HG03175 (cell line): ENCODE measurements at regions not wholly inside any gene's neighbourhood (a gene's known extent, or its start where the extent isn't known, plus 50 kb on each side); places are given as distances from the start of the nearest gene placed in this dataset.
"Not testable (repeated sequence)": the region's sequence is repeated elsewhere in the genome, so short reads cannot be mapped to it uniquely, and the experiment has no call there.

Experiments
- ATAC-seq: cut with Tn5 transposase; IDR thresholded peaks from one replicate; pipeline ENCODE4 v1.9.1; 2021; ENCODE audit warnings: mild to moderate bottlenecking, moderate library complexity; ENCODE audit not compliant: unreplicated experiment

GRCh38 chr16:60077861-60078260, 1343.7 kb upstream of the GOT2 start:
- no peak for ATAC-seq

- no peak for ATAC-seq
Measured at GRCh38 chr16:60074378-60074777, 1340.3 kb upstream of the GOT2 start.

DNA sequence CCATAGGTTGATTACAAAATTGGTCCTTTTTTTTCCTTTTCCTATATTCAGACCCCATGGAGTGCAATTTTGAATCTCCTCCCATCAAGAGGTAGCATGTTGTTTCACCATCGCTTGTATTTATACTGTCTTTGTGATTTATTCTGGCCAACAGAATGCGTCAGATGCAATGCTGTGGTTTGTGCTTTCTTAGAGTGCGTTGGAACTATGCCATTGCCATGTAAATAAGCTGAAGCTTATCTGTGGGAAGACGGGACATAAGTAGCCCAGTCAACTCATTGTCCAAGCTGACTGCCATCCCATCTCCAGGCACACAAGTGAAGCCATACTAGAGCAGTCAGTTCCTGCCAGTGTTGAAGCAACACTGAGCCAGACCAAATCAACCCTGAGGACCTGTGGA, 1339.3 kb upstream of the GOT2 start:
- no peak for ATAC-seq

GRCh38 chr16:60064026-60064425, 1329.9 kb upstream of the GOT2 start:
- ATAC-seq = no peak

DNA sequence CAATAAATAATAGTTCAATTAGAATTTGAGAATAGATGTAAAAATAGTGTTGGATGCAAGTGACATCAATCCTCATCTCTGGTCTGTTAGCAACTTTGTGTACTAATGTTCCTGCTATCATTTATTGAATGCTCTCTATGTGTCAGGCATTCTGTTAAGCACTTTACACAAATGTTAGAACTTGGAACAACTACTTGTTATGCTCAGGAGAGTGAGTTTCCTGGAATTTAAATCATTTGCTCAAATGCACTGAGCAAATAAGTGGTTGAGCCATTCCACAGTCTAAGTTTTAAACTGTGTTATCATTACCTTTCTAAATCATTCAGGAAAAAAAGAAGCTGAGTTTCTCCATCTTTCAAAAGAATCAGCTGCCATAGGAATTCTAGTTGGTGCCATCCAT, 1327.3 kb upstream of the GOT2 start:
- no peak for ATAC-seq

DNA sequence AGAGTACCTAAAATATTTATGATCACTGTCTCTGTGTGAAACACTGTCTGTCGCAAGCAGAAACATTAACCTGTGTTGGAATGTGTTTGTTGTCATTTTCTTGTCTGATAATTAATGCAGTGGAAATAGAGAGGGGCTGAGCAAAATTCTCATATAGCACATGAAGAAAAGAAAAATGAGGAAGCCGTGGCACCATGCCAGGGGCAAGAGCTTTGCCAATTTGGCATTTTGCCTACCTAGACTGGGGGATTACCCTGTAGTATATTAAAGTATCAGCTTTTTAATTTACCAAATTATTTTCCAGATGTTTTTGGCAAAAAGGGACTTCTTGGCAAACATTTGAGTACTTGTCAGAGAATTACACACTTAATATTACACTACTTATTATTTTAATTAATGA, 1326.6 kb upstream of the GOT2 start:
- ATAC-seq = no peak

- ATAC-seq = no peak
Measured at GRCh38 chr16:60059141-60059540, 1325.0 kb upstream of the GOT2 start.

GRCh38 chr16:60041671-60042070, 1307.6 kb upstream of the GOT2 start:
- ATAC-seq = no peak

- ATAC-seq = no peak
Measured at GRCh38 chr16:60031740-60032139, 1297.6 kb upstream of the GOT2 start.

DNA sequence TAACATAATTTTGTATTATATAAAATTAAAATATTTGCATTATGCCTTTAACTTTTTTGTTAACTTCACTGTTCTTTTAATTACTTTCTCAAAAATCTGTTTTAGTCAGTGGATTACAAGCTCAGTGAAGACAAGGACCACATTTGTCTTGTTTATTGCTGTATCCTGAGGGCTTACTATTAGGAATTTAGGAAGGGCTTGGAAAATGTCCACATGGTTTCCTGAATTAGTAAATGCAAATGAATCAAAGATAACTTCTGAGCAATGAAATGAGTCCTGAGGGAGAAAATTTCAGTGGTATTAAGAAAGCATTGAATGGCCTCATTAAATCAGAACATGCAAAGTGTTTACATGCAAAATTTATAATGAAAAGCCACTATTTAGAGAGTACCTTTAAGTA, 1293.2 kb upstream of the GOT2 start:
- ATAC-seq = no peak

DNA sequence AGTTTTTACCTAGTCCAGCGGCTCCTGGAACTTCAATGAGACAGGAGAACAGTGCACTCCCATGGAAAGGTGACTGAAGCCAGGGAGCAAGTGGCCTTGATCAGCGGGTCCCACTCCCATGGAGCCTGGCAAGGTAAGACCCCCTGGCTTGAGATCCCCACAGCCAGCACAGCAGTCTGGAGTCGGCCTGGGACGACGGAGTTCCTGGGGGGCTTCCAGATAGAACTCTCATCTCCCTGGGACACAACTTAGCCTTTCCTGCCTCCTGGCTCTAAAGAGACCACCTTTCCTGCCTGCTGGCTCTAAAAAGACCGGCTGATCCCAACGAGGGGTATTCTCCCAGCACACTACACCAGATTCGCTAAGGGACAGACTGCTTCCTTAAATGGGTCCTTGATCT, 1279.0 kb upstream of the GOT2 start:
- no peak for ATAC-seq

DNA sequence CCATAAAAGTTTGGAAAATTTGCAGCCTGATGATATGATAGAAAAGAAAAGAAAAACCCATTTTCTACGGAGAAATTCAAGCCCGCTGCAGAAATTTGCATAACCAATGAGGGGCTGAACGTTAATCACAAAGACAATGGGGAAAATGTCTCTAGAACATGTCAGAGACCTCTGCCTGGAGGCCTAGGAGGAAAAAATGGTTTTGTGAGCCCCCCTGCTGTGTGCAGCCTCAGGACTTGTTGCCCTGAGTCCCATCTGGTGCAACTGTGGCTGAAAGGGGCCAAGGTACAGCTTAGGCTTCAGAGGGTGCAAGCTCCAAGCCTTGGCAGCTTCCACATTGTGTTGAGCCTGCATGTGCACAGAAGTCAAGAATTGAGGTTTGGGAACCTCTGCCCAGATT, 1267.4 kb upstream of the GOT2 start:
- ATAC-seq = no peak

DNA sequence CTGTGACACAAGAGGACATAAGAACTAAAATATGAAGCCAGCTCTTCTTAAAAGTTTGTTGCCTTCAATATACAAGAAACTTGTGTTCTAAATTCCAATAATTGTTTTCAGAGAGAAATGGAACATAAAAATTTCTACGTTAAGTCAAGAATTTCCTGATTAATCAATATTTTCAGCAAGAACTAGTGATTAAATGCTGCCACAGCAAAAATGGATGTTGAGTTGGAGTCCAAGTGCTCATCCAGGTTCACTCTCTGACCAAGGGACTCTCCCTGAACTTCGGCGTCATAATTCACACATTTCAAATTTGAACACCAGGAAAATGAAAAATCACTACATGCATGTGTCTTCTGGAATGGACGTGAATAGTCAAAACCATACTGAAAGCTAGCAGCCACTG, 1263.6 kb upstream of the GOT2 start:
- ATAC-seq = no peak

- ATAC-seq = no peak
Measured at GRCh38 chr16:59993101-59993500, 1259.0 kb upstream of the GOT2 start.

DNA sequence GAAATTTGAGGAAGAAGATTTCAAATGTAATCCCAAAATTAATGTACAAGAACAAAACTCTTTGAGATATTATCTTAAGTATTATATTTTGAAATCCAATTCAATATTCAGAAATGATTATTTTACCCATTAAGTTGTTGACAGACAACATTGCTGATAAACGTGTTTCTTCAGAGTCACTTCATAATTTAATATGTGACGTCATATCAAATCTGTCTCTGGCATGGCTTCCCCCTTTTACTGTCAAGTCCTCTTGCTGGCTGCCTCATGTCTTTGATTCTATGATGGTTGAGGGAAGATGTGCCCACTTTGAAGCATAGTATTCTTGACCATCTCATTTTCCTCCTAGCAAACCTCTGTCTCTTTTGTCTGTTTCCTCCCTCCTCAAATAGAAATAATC, 1257.1 kb upstream of the GOT2 start:
- ATAC-seq = no peak

- no peak for ATAC-seq
Measured at GRCh38 chr16:59988591-59988990, 1254.5 kb upstream of the GOT2 start.

DNA sequence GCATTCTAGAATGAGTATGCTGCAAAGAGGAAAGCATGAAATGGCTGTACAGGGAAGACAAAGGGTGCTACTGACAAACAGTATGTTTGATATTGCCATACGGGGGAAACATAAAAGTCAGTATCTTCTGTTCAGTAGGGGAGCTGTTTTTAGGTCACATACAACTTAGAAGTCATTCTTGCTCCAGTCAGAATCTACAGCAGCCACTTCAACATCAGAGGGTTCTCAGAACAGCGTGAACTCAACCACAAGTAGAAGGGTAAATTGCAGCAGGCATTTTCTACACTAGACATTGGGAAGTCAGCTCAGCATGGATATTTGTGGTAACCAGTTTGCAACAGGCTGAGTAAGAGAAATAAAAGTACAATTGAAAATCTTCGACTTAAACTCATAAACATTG, 1241.8 kb upstream of the GOT2 start:
- no peak for ATAC-seq

DNA sequence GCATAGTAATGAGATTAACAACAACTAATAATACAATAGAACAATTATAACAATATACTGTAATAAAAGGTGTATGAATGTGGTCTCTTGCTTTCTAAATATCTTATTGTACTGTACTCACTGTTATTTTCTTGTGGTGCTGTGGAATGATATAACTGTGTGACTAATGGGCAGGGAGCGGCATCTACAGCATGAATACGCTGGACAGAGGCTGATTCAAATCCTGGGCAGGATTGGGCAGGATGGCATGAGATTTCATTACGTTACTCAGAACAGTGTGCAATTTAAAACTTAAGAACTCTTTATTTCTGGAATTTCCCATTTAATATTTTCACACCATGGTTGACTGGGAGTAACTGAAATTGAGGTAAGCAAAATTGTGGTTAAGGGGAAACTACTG, 1239.8 kb upstream of the GOT2 start:
- ATAC-seq = no peak

DNA sequence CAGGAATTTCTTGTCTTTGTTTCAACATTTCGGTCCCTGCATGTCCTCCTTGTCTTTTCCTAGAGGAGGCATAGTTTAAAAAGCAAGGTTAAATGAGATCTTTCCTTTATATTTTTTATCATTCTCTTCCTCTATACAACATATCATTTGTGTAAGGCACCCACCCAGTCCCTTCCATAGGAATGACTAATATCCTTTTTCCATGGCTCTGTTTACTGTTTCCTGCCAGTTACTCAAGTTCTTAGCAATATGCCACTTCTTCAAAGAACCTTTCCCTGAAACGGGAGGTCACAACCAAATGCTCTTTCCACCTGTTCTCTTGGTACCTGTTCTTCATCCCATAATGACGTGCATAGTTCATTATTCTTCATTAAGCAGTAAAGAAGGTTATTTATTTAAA, 1237.1 kb upstream of the GOT2 start:
- ATAC-seq = no peak

GRCh38 chr16:59964232-59964924, 1230.3 kb upstream of the GOT2 start:
- no peak for ATAC-seq

DNA sequence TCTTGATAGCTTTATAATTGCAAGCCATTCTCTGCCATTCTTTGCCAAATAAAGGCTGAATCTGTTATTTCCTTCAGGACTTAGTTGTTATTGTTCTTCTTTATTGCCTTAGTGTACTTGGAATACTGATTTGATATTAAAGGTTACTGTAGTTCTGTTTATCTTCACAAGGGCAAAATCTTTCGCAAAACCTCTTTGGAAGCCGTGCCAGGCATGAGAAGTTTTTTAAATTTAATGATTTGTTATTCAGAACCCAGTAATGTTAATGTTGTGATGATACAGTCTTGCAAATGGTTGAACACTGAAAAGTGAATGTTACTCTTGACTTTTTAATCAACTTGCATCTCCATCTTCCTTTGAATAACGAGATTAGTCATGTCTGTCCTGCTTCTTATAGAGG, 1225.2 kb upstream of the GOT2 start:
- ATAC-seq = no peak

GRCh38 chr16:59950431-59950830, 1216.3 kb upstream of the GOT2 start:
- no peak for ATAC-seq

GRCh38 chr16:59944041-59944440, 1209.9 kb upstream of the GOT2 start:
- not testable (repeated sequence) for ATAC-seq
